GM12878 (cell line): ENCODE measurements at regions not wholly inside any gene's neighbourhood (a gene's known extent, or its start where the extent isn't known, plus 50 kb on each side); places are given as distances from the start of the nearest gene placed in this dataset.

ENCODE experiments used
- ATAC-seq: fragments of 200-7000 bp; cut with Tn5 transposase; 3 replicates; pipeline ENCODE4 v1.9.1; 2020; ENCODE audit warnings: mild to moderate bottlenecking, moderate library complexity
- BruUV-seq: library from RNA; stranded (reverse); fragments of 400-500 nt; replicated peaks from 2 replicates; lab custom pipeline; 2021; lab: Mats Ljungman, UMichigan
- CTCF ChIA-PET: fragments of 300-600 bp; sonication (Branson Sonifier 250); formaldehyde crosslinking; extraction: SDS; loops from one replicate; lab custom pipeline; 2021; ENCODE audit warnings: inconsistent platforms; lab: Yijun Ruan, JAX
- POLR2A ChIA-PET: fragments of 350-600 bp; formaldehyde crosslinking; extraction: SDS; loops from one replicate; lab custom pipeline; 2021; ENCODE audit warnings: inconsistent platforms; lab: Charles Lee
- RAD21 ChIA-PET: fragments of 300-600 bp; sonication (Branson Sonifier 250); formaldehyde crosslinking; loops from one replicate; lab custom pipeline; 2023; ENCODE audit warnings: antibody characterized with exemption; ENCODE audit not compliant: unreplicated experiment; lab: Charles Lee
- SMC1A ChIA-PET: fragments of 300-600 bp; sonication (Branson Sonifier 250); formaldehyde crosslinking; loops from one replicate; lab custom pipeline; 2023; ENCODE audit not compliant: unreplicated experiment, uncharacterized antibody; lab: Charles Lee
- DNase-seq: peaks from one replicate; pipeline ENCODE4 v3.0.0-alpha.2; 2011; ENCODE audit warnings: low read depth, low spot score
- FAIRE-seq: peaks from 3 replicates; lab custom pipeline; 2011; peaks lifted over from hg19 to GRCh38; lab: Jason Lieb, UNC
- H2AFZ ChIP-seq: 2 replicates; pipeline ENCODE4 v1.6.0; 2011; ENCODE audit warnings: low read depth, low read length, control low read depth; ENCODE audit not compliant: control insufficient read depth
- H3K27ac ChIP-seq: 2 replicates; pipeline ENCODE4 v1.5.1; 2011; ENCODE audit warnings: control low read depth; ENCODE audit not compliant: control insufficient read depth, insufficient read depth
- H3K27me3 ChIP-seq, 2 experiments: replicated peaks in 1 of 2; 2 replicates each; pipeline versions ENCODE4 v1.6.0 to v1.6.1; 2011; ENCODE audit warnings: low read length in 1 of 2; ENCODE audit not compliant: control insufficient read depth in 2 of 2, insufficient read depth in 2 of 2
- H3K36me3 ChIP-seq, 2 experiments: 2 replicates each; pipeline ENCODE4 v1.5.1; 2011; ENCODE audit warnings: low read length in 1 of 2; ENCODE audit not compliant: control insufficient read depth in 2 of 2, insufficient read depth in 2 of 2
- H3K4me1 ChIP-seq: 2 replicates; pipeline ENCODE4 v1.6.1; 2011; ENCODE audit warnings: mild to moderate bottlenecking, low read length, moderate library complexity, mixed read lengths; ENCODE audit not compliant: control insufficient read depth, insufficient read depth
- H3K4me2 ChIP-seq: 2 replicates; pipeline ENCODE4 v1.6.0; 2011; ENCODE audit warnings: control low read depth; ENCODE audit not compliant: control insufficient read depth, insufficient read depth
- H3K4me3 ChIP-seq: fragments of 200-600 bp; sonication (generic); 2 replicates; pipeline ENCODE4 v1.5.1; 2016
- H3K79me2 ChIP-seq: 2 replicates; pipeline ENCODE4 v1.6.0; 2011; ENCODE audit warnings: low read length; ENCODE audit not compliant: control insufficient read depth, insufficient read depth
- H3K9ac ChIP-seq: 2 replicates; pipeline ENCODE4 v1.8.0; 2011; ENCODE audit warnings: low read length, control low read depth, mixed read lengths; ENCODE audit not compliant: control insufficient read depth, insufficient read depth
- H3K9me3 ChIP-seq: replicated peaks from 3 replicates; pipeline ENCODE4 v1.5.1; 2011; ENCODE audit warnings: mild to moderate bottlenecking, low read length; ENCODE audit not compliant: control insufficient read depth, insufficient read depth
- H4K20me1 ChIP-seq: 2 replicates; pipeline ENCODE4 v1.6.0; 2011; ENCODE audit not compliant: control insufficient read depth, insufficient read depth
- IKZF2 ChIP-seq, 2 experiments: fragments of 450-650 bp; IDR thresholded peaks; 2 replicates each; pipeline ENCODE4 v1.6.1; 2017; ENCODE audit warnings: mild to moderate bottlenecking in 2 of 2, moderate library complexity in 2 of 2
- KDM1A ChIP-seq: fragments of 200-600 bp; sonication (generic); IDR thresholded peaks from 2 replicates; pipeline ENCODE4 v1.6.1; 2016; ENCODE audit warnings: borderline replicate concordance
- MEF2A ChIP-seq: IDR thresholded peaks from 2 replicates; pipeline ENCODE4 v1.6.1; 2011; ENCODE audit warnings: low read depth, mild to moderate bottlenecking, low read length, moderate library complexity; ENCODE audit not compliant: insufficient read depth
- MTA2 ChIP-seq: fragments of 450-650 bp; IDR thresholded peaks from 2 replicates; pipeline ENCODE4 v1.6.1; 2016; ENCODE audit warnings: low read depth, mild to moderate bottlenecking, moderate library complexity
- NFYA ChIP-seq: IDR thresholded peaks from 2 replicates; pipeline ENCODE4 v1.6.1; 2011; ENCODE audit warnings: low read depth, mild to moderate bottlenecking, low read length, improper control_type of control experiment, borderline replicate concordance
- NRF1 ChIP-seq: conservative IDR thresholded peaks from 2 replicates; pipeline ENCODE4 v1.6.1; 2011; ENCODE audit warnings: mild to moderate bottlenecking, low read depth, low read length, improper control_type of control experiment
- RAD51 ChIP-seq: fragments of 450-650 bp; IDR thresholded peaks from 2 replicates; pipeline ENCODE4 v1.6.1; 2016; ENCODE audit warnings: moderate library complexity, mild to moderate bottlenecking, inconsistent platforms
- RBBP5 ChIP-seq: fragments of 200-600 bp; sonication (generic); conservative IDR thresholded peaks from 2 replicates; pipeline ENCODE4 v1.6.1; 2016
- SMAD5 ChIP-seq: IDR thresholded peaks from 2 replicates; pipeline ENCODE4 v1.6.1; 2016; ENCODE audit warnings: antibody characterized with exemption, low read depth
- SMARCA5 ChIP-seq: fragments of 450-650 bp; IDR thresholded peaks from 2 replicates; pipeline ENCODE4 v1.6.1; 2017; ENCODE audit warnings: mild to moderate bottlenecking
- SREBF1 ChIP-seq: IDR thresholded peaks from 2 replicates; pipeline ENCODE4 v1.6.1; 2012; ENCODE audit warnings: mild to moderate bottlenecking, low read length
- STAT1 ChIP-seq: fragments of 450-650 bp; conservative IDR thresholded peaks from 2 replicates; pipeline ENCODE4 v1.6.1; 2014; ENCODE audit warnings: antibody characterized with exemption, mild to moderate bottlenecking
- TCF12 ChIP-seq: IDR thresholded peaks from 2 replicates; pipeline ENCODE4 v1.6.1; 2011; ENCODE audit warnings: low read depth, mild to moderate bottlenecking, low read length
- TCF3 ChIP-seq: IDR thresholded peaks from 2 replicates; pipeline ENCODE4 v1.6.1; 2012; ENCODE audit warnings: low read depth, mild to moderate bottlenecking, low read length, borderline replicate concordance; ENCODE audit not compliant: insufficient read depth
- TCF7 ChIP-seq: IDR thresholded peaks from 2 replicates; pipeline ENCODE4 v1.6.1; 2014; ENCODE audit warnings: antibody characterized with exemption, borderline replicate concordance
- WGBS: methylation state at CpG from one replicate; pipeline ENCODE4 v1.1.6; 2016; ENCODE audit warnings: low lambda C conversion rate; ENCODE audit not compliant: insufficient replicate concordance, insufficient coverage; ENCODE audit errors: missing lambda C conversion rate; 5-methylcytosine and 5-hydroxymethylcytosine counted together
- in situ Hi-C: fragments of 300-500 bp; cut with MboI; formaldehyde crosslinking; loops from 9 replicates; pipeline ENCODE4 v1.14.3; 2018; ENCODE audit warnings: mixed read lengths
- intact Hi-C: fragments of 100-400 bp; cut with micrococcal nuclease; formaldehyde crosslinking; loops from one replicate; pipeline ENCODE4 v1.14.2; 2022; ENCODE audit not compliant: unreplicated experiment
- TF ChIP-seq, protein P1 (sequence below): IDR thresholded peaks from 2 replicates; pipeline ENCODE4 v1.6.1; 2011; ENCODE audit warnings: borderline replicate concordance, low read depth, mild to moderate bottlenecking, moderate library complexity, mixed read lengths, low read length; ENCODE audit not compliant: insufficient read depth; ENCODE audit errors: extremely low read length

- Histone ChIP-seq H3K4me2 (no peak overlapping the region), H3K4me1 (no peaks in the 10 kb centered on the region), H3K9me3 (no peaks in the 10 kb centered on the region; the same call in 2 of the 3 replicates), H2AFZ (no peak overlapping the region), H3K27me3 (no peaks in the 10 kb centered on the region), H3K79me2 (no peaks in the 10 kb centered on the region), H3K36me3 (no peaks in the 10 kb centered on the region; a peak in 2 of 4 replicates), H3K4me3 (no peak overlapping the region), H3K27ac (no peak overlapping the region), H3K9ac (no peak overlapping the region), H4K20me1 (no peaks in the 10 kb centered on the region)
- FAIRE-seq (no peak), DNase-seq (no peak), ATAC-seq (no peak)
- intact Hi-C loops (no loop called here), in situ Hi-C loops (no loop called here)
- no TSS peak for BruUV-seq
- ChIA-PET SMC1A (no interaction called here), RAD21 (no interaction called here), CTCF (no interaction called here), POLR2A (no interaction called here)
- WGBS, result 74% methylated on average over 29 of the region's 29 CpGs
- TF ChIP-seq STAT1 (no peak), RAD51 (no peak), NRF1 (no peak), SMAD5 (no peak), MTA2 (no peak), TCF3 (no peak), TCF7 (no peak), NFYA (no peak), SREBF1 (no peak), KDM1A (no peak), IKZF2 (IDR thresholded peaks at IDR 0.05) (no peak), MEF2A (no peak), SMARCA5 (no peak), TCF12 (no peak), RBBP5 (no peak)
- TF ChIP-seq, protein P1, sequence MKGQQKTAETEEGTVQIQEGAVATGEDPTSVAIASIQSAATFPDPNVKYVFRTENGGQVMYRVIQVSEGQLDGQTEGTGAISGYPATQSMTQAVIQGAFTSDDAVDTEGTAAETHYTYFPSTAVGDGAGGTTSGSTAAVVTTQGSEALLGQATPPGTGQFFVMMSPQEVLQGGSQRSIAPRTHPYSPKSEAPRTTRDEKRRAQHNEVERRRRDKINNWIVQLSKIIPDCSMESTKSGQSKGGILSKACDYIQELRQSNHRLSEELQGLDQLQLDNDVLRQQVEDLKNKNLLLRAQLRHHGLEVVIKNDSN, result no peak
Measured at GRCh38 chr22:49622241-49623105, 205.2 kb downstream of the BRD1 start.
